ENCODE measurements at regions not wholly inside any gene's neighbourhood (a gene's known extent, or its start where the extent isn't known, plus 50 kb on each side); places are given as distances from the start of the nearest gene placed in this dataset.

DNA sequence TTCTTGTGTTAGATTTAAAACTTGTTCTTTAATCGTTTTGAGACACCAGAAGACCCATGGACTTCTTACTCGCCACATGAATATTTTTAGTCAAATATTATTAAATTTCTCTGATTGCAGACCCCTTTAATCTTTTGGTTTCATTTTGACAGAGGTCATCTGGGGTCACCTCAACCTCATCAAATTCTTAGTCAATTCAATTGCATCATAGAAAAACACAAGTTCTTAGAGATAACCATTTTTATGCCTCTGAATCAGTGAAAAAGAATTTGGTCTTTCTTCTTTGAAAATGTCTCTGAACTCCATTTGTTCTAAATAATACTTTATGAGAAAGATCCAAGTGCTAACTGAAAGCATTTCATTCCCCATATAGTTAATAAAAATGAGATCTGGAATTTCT lies 55.2 kb upstream of the CBLN4 start:
- Histone ChIP-seq H2BK5ac (ENCODE audit: low read length) (no peak overlapping the region), H2BK12ac (ENCODE audit: low read length) (no peak overlapping the region), H3K27me3 (ENCODE audit: control insufficient read depth in 3 of 3, insufficient read depth in 3 of 3, low read depth in 1 of 3, low read length in 3 of 3) (no peaks in the 10 kb centered on the region), H2BK120ac (ENCODE audit: low read depth, low read length) (no peak overlapping the region), H3K9ac (ENCODE audit: low read depth, low read length, poor library complexity) (no peak overlapping the region), H4K8ac (ENCODE audit: low read depth, low read length) (no peak overlapping the region), H3K14ac (ENCODE audit: low read length) (no peak overlapping the region), H3K79me1 (ENCODE audit: low read depth, low read length) (no peaks in the 10 kb centered on the region), H3K9me3 (replicated peaks in 1 of 2; ENCODE audit: control insufficient read depth in 2 of 2, insufficient read depth in 1 of 2, low read depth in 1 of 2, low read length in 2 of 2) (no peaks in the 10 kb centered on the region), H2AK5ac (ENCODE audit: low read depth, low read length) (no peak overlapping the region), H2AFZ (ENCODE audit: low read length) (no peak overlapping the region), H3K27ac (replicated peaks; ENCODE audit: low read length) (no peak overlapping the region), H3K4ac (ENCODE audit: low read length) (no peak overlapping the region), H4K91ac (ENCODE audit: low read depth, low read length, poor library complexity) (no peak overlapping the region), H3K4me1 (ENCODE audit: control insufficient read depth in 2 of 2, insufficient read depth in 1 of 2, low read depth in 1 of 2, low read length in 2 of 2) (no peaks in the 10 kb centered on the region), H3K4me2 (ENCODE audit: insufficient read depth, low read length, poor library complexity, severe bottlenecking) (no peak overlapping the region), H3K23ac (ENCODE audit: low read depth, low read length, poor library complexity) (no peak overlapping the region), H3K4me3 (ENCODE audit: low read length in 2 of 2) (no peak overlapping the region), H3K18ac (ENCODE audit: low read length) (no peak overlapping the region), H3K36me3 (replicated peaks in 1 of 2; ENCODE audit: control insufficient read depth in 2 of 2, insufficient read depth in 2 of 2, low read length in 2 of 2) (no peaks in the 10 kb centered on the region), H2BK15ac (ENCODE audit: low read length) (no peak overlapping the region)
- WGBS, 2 donors (ENCODE audit: extremely low coverage in 2 of 2, insufficient read length in 2 of 2, insufficient replicate concordance in 1 of 2), result no CpG with 5 or more reads among the region's 2 CpGs
- no peak for DNase-seq (ENCODE audit: low spot score)

DNA sequence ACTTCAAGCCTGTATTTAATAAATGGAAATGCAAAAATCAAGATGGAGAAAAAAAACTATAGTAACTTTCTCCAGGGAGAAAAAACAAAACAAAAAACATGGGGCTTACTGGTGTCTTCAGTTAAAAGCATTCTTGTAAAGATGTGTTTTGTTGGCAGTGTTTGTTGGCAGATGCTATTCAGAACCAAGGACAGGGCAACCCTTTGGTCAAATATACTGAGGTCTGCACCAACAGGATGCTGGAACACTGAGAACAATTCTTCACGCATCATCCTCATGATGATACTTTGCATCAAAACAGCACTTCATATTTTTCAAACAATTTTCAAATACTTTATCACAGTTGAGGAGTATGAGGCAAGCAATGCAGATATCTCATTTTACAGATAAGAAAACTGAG lies 63.7 kb upstream of the CBLN4 start:
- no peaks in the 10 kb centered on the region for H3K79me1 ChIP-seq (ENCODE audit: low read depth, low read length)
- no peak overlapping the region for H3K9ac ChIP-seq (ENCODE audit: low read depth, low read length, poor library complexity)
- no peaks in the 10 kb centered on the region for H3K4me1 ChIP-seq (ENCODE audit: control insufficient read depth in 2 of 2, insufficient read depth in 1 of 2, low read depth in 1 of 2, low read length in 2 of 2)
- no peak overlapping the region for H3K4me3 ChIP-seq (ENCODE audit: low read length in 2 of 2)
- no peaks in the 10 kb centered on the region for H3K36me3 ChIP-seq (replicated peaks in 1 of 2; ENCODE audit: control insufficient read depth in 2 of 2, insufficient read depth in 2 of 2, low read length in 2 of 2)
- H3K27me3 ChIP-seq (ENCODE audit: control insufficient read depth in 3 of 3, insufficient read depth in 3 of 3, low read depth in 1 of 3, low read length in 3 of 3), result no peaks in the 10 kb centered on the region
- no peak overlapping the region for H2AK5ac ChIP-seq (ENCODE audit: low read depth, low read length)
- H4K8ac ChIP-seq (ENCODE audit: low read depth, low read length), result no peak overlapping the region
- no peak overlapping the region for H3K14ac ChIP-seq (ENCODE audit: low read length)
- H2BK120ac ChIP-seq (ENCODE audit: low read depth, low read length), result no peak overlapping the region
- WGBS, 2 donors (ENCODE audit: extremely low coverage in 2 of 2, insufficient read length in 2 of 2, insufficient replicate concordance in 1 of 2), result no CpG with 5 or more reads among the region's 1 CpG
- no peak overlapping the region for H2AFZ ChIP-seq (ENCODE audit: low read length)
- H3K4ac ChIP-seq (ENCODE audit: low read length), result no peak overlapping the region
- H2BK12ac ChIP-seq (ENCODE audit: low read length), result no peak overlapping the region
- no peak overlapping the region for H3K18ac ChIP-seq (ENCODE audit: low read length)
- DNase-seq (ENCODE audit: low spot score), result no peak
- H3K4me2 ChIP-seq (ENCODE audit: insufficient read depth, low read length, poor library complexity, severe bottlenecking), result no peak overlapping the region
- H2BK15ac ChIP-seq (ENCODE audit: low read length), result no peak overlapping the region
- H3K23ac ChIP-seq (ENCODE audit: low read depth, low read length, poor library complexity), result no peak overlapping the region
- H4K91ac ChIP-seq (ENCODE audit: low read depth, low read length, poor library complexity), result no peak overlapping the region
- H2BK5ac ChIP-seq (ENCODE audit: low read length), result no peak overlapping the region
- H3K27ac ChIP-seq (replicated peaks; ENCODE audit: low read length), result no peak overlapping the region
- H3K9me3 ChIP-seq (replicated peaks in 1 of 2; ENCODE audit: control insufficient read depth in 2 of 2, insufficient read depth in 1 of 2, low read depth in 1 of 2, low read length in 2 of 2), result no peaks in the 10 kb centered on the region

DNA sequence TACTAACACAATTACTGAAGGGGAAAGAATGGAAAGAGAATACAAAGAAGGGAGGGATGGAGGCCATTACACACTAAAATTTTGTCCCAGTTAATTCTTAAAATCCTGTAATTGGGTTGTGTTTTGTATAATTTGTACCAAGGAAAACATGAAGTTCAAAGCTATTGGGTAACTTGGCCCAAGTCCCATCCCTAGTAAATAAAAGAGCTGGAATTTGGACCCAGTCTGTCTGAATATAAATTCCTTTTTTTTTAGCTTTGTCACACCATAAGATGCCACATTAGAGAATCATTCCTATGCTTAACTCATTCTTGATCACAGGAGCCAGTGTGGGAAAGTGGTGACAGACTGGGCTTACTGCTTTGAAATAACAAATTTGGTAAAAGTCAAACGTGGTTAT lies 66.8 kb upstream of the CBLN4 start:
- Histone ChIP-seq H3K79me1 (ENCODE audit: low read depth, low read length) (no peaks in the 10 kb centered on the region), H3K4ac (ENCODE audit: low read length) (no peak overlapping the region), H4K91ac (ENCODE audit: low read depth, low read length, poor library complexity) (no peak overlapping the region), H3K9me3 (replicated peaks in 1 of 2; ENCODE audit: control insufficient read depth in 2 of 2, insufficient read depth in 1 of 2, low read depth in 1 of 2, low read length in 2 of 2) (peaks cover 0 to 2% of the 10 kb centered on the region in 2 donors), H3K14ac (ENCODE audit: low read length) (no peak overlapping the region), H2AFZ (ENCODE audit: low read length) (no peak overlapping the region), H2BK5ac (ENCODE audit: low read length) (no peak overlapping the region), H2BK15ac (ENCODE audit: low read length) (no peak overlapping the region), H3K23ac (ENCODE audit: low read depth, low read length, poor library complexity) (no peak overlapping the region), H3K18ac (ENCODE audit: low read length) (no peak overlapping the region), H3K4me3 (ENCODE audit: low read length in 2 of 2) (no peak overlapping the region), H3K27ac (replicated peaks; ENCODE audit: low read length) (no peak overlapping the region), H2AK5ac (ENCODE audit: low read depth, low read length) (no peak overlapping the region), H3K4me2 (ENCODE audit: insufficient read depth, low read length, poor library complexity, severe bottlenecking) (no peak overlapping the region), H2BK120ac (ENCODE audit: low read depth, low read length) (no peak overlapping the region), H4K8ac (ENCODE audit: low read depth, low read length) (no peak overlapping the region), H2BK12ac (ENCODE audit: low read length) (no peak overlapping the region), H3K4me1 (ENCODE audit: control insufficient read depth in 2 of 2, insufficient read depth in 1 of 2, low read depth in 1 of 2, low read length in 2 of 2) (no peaks in the 10 kb centered on the region), H3K9ac (ENCODE audit: low read depth, low read length, poor library complexity) (no peak overlapping the region), H3K27me3 (ENCODE audit: control insufficient read depth in 3 of 3, insufficient read depth in 3 of 3, low read depth in 1 of 3, low read length in 3 of 3) (no peaks in the 10 kb centered on the region), H3K36me3 (replicated peaks in 1 of 2; ENCODE audit: control insufficient read depth in 2 of 2, insufficient read depth in 2 of 2, low read length in 2 of 2) (no peaks in the 10 kb centered on the region)
- no CpG with 5 or more reads among the region's 1 CpG for WGBS, 2 donors (ENCODE audit: extremely low coverage in 2 of 2, insufficient read length in 2 of 2, insufficient replicate concordance in 1 of 2)
- DNase-seq (ENCODE audit: low spot score), result no peak

DNA sequence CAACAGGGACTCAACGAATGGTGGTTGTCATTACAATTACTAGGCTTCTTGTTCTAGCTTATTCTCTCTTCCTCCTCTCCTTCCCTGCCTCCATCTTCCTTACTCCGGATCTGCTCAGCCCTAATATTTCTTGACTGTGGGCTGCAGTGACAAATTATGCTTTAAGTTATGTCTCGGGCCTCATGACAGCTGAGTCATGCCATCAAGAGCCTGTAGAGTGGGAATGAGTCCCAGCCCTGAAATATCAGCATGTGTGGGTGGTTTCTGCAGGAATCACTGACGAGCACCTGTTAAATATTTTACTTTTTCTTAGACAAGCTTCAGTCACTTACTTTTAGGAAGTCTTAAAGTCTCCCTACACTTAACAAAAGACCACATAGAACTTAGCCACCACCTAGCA lies 83.1 kb upstream of the CBLN4 start:
- no peaks in the 10 kb centered on the region for H3K36me3 ChIP-seq (replicated peaks in 1 of 2; ENCODE audit: control insufficient read depth in 2 of 2, insufficient read depth in 2 of 2, low read length in 2 of 2)
- no peak overlapping the region for H3K14ac ChIP-seq (ENCODE audit: low read length)
- no peak overlapping the region for H2BK12ac ChIP-seq (ENCODE audit: low read length)
- H2AK5ac ChIP-seq (ENCODE audit: low read depth, low read length), result no peak overlapping the region
- no peak overlapping the region for H2BK120ac ChIP-seq (ENCODE audit: low read depth, low read length)
- H3K4me3 ChIP-seq (ENCODE audit: low read length in 2 of 2), result no peak overlapping the region
- H3K27me3 ChIP-seq (ENCODE audit: control insufficient read depth in 3 of 3, insufficient read depth in 3 of 3, low read depth in 1 of 3, low read length in 3 of 3), result no peaks in the 10 kb centered on the region
- no peaks in the 10 kb centered on the region for H3K79me1 ChIP-seq (ENCODE audit: low read depth, low read length)
- no CpG with 5 or more reads among the region's 4 CpGs for WGBS, 2 donors (ENCODE audit: extremely low coverage in 2 of 2, insufficient read length in 2 of 2, insufficient replicate concordance in 1 of 2)
- no peak overlapping the region for H2BK15ac ChIP-seq (ENCODE audit: low read length)
- H4K91ac ChIP-seq (ENCODE audit: low read depth, low read length, poor library complexity), result no peak overlapping the region
- no peak overlapping the region for H3K4ac ChIP-seq (ENCODE audit: low read length)
- no peak for DNase-seq (ENCODE audit: low spot score)
- H3K4me2 ChIP-seq (ENCODE audit: insufficient read depth, low read length, poor library complexity, severe bottlenecking), result no peak overlapping the region
- H2AFZ ChIP-seq (ENCODE audit: low read length), result no peak overlapping the region
- no peak overlapping the region for H3K9ac ChIP-seq (ENCODE audit: low read depth, low read length, poor library complexity)
- no peak overlapping the region for H2BK5ac ChIP-seq (ENCODE audit: low read length)
- no peak overlapping the region for H3K18ac ChIP-seq (ENCODE audit: low read length)
- H3K27ac ChIP-seq (replicated peaks; ENCODE audit: low read length), result no peak overlapping the region
- no peak overlapping the region for H4K8ac ChIP-seq (ENCODE audit: low read depth, low read length)
- H3K4me1 ChIP-seq (ENCODE audit: control insufficient read depth in 2 of 2, insufficient read depth in 1 of 2, low read depth in 1 of 2, low read length in 2 of 2), result no peaks in the 10 kb centered on the region
- H3K23ac ChIP-seq (ENCODE audit: low read depth, low read length, poor library complexity), result no peak overlapping the region
- H3K9me3 ChIP-seq (replicated peaks in 1 of 2; ENCODE audit: control insufficient read depth in 2 of 2, insufficient read depth in 1 of 2, low read depth in 1 of 2, low read length in 2 of 2), result no peaks in the 10 kb centered on the region
